HEK293 (cell line): ENCODE measurements at regions not wholly inside any gene's neighbourhood (a gene's known extent, or its start where the extent isn't known, plus 50 kb on each side); places are given as distances from the start of the nearest gene placed in this dataset.

Experiments
- CTCF ChIA-PET: fragments of 350-600 bp; formaldehyde crosslinking; extraction: SDS; loops from one replicate; lab custom pipeline; 2021; ENCODE audit warnings: antibody characterized with exemption; lab: Yijun Ruan, JAX
- POLR2A ChIA-PET: fragments of 300-600 bp; formaldehyde crosslinking; extraction: SDS; loops from one replicate; lab custom pipeline; 2020; ENCODE audit warnings: antibody characterized with exemption, inconsistent platforms; lab: Yijun Ruan, JAX
- H3K27ac ChIP-seq: fragments of 200-500 bp; sonication (Bioruptor generic); 2 replicates; pipeline ENCODE4 v1.5.1; 2014; ENCODE audit warnings: low read depth, low read length, control low read depth, inconsistent platforms; ENCODE audit errors: extremely low read depth
- H3K36me3 ChIP-seq, 2 experiments: fragments of 200-500 bp in 1 of 2; sonication (Bioruptor generic) in 1 of 2; 1 replicate in 1 of 2; 2 replicates in 1 of 2; pipeline ENCODE4 v1.5.1; 2014 to 2017; ENCODE audit warnings: inconsistent platforms in 2 of 2, low read length in 2 of 2; ENCODE audit not compliant: control insufficient read depth in 2 of 2, insufficient read depth in 1 of 2
- H3K4me1 ChIP-seq: fragments of 200-500 bp; sonication (Bioruptor generic); 2 replicates; pipeline ENCODE4 v1.5.1; 2014; ENCODE audit warnings: mild to moderate bottlenecking, low read length, inconsistent platforms; ENCODE audit not compliant: control insufficient read depth, insufficient read depth
- H3K4me3 ChIP-seq: 2 replicates; pipeline ENCODE4 v1.5.1; 2011; ENCODE audit warnings: low read depth, mild to moderate bottlenecking, control low read depth, low read length, moderate library complexity
- H3K9me3 ChIP-seq: fragments of 200-500 bp; sonication (Bioruptor generic); 2 replicates; pipeline ENCODE4 v1.5.1; 2014; ENCODE audit warnings: low read depth, low read length, inconsistent platforms; ENCODE audit not compliant: control insufficient read depth, insufficient read depth
- RBAK ChIP-seq: fragments of 450-650 bp; formaldehyde crosslinking; IDR thresholded peaks from 2 replicates; pipeline ENCODE4 v1.5.1; 2016; ENCODE audit warnings: missing biosample characterization, missing genetic modification characterization
- TCF7L2 ChIP-seq: IDR thresholded peaks from 2 replicates; pipeline ENCODE4 v1.6.1; 2011; ENCODE audit warnings: low read depth, mild to moderate bottlenecking, inconsistent platforms, low read length, moderate library complexity, borderline replicate concordance
- ZNF26 ChIP-seq: fragments of 450-650 bp; formaldehyde crosslinking; IDR thresholded peaks from 2 replicates; pipeline ENCODE4 v1.5.1; 2016; ENCODE audit warnings: missing biosample characterization, missing genetic modification characterization
- ZNF292 ChIP-seq: fragments of 450-650 bp; formaldehyde crosslinking; IDR thresholded peaks from 2 replicates; pipeline ENCODE4 v1.5.1; 2016; ENCODE audit warnings: low read depth, missing biosample characterization, missing genetic modification characterization, borderline replicate concordance
- ZNF488 ChIP-seq: fragments of 450-650 bp; formaldehyde crosslinking; IDR thresholded peaks from 2 replicates; pipeline ENCODE4 v1.5.1; 2016; ENCODE audit warnings: missing biosample characterization, missing genetic modification characterization
- ZNF501 ChIP-seq: fragments of 450-650 bp; formaldehyde crosslinking; IDR thresholded peaks from 2 replicates; pipeline ENCODE4 v1.5.1; 2016; ENCODE audit warnings: missing biosample characterization, missing genetic modification characterization
- ZNF530 ChIP-seq: fragments of 450-650 bp; formaldehyde crosslinking; IDR thresholded peaks from 2 replicates; pipeline ENCODE4 v1.5.1; 2016; ENCODE audit warnings: low read depth, missing biosample characterization, missing genetic modification characterization
- ZNF548 ChIP-seq: fragments of 450-650 bp; formaldehyde crosslinking; IDR thresholded peaks from 2 replicates; pipeline ENCODE4 v1.5.1; 2016; ENCODE audit warnings: missing biosample characterization, missing genetic modification characterization
- ZNF600 ChIP-seq: fragments of 450-650 bp; formaldehyde crosslinking; IDR thresholded peaks from 2 replicates; pipeline ENCODE4 v1.5.1; 2016; ENCODE audit warnings: missing biosample characterization, missing genetic modification characterization
- ZNF623 ChIP-seq: fragments of 450-650 bp; formaldehyde crosslinking; IDR thresholded peaks from 2 replicates; pipeline ENCODE4 v1.5.1; 2016; ENCODE audit warnings: missing biosample characterization, missing genetic modification characterization
- ZNF626 ChIP-seq: fragments of 450-650 bp; sonication (Bioruptor Pico); formaldehyde crosslinking; IDR thresholded peaks from 2 replicates; pipeline ENCODE4 v1.5.1; 2018; ENCODE audit warnings: missing biosample characterization, missing genetic modification characterization, inconsistent platforms
- ZNF629 ChIP-seq: fragments of 450-650 bp; formaldehyde crosslinking; IDR thresholded peaks from 2 replicates; pipeline ENCODE4 v1.5.1; 2017; ENCODE audit warnings: missing biosample characterization, missing genetic modification characterization
- ZNF654 ChIP-seq: fragments of 450-650 bp; formaldehyde crosslinking; IDR thresholded peaks from 2 replicates; pipeline ENCODE4 v1.5.1; 2016; ENCODE audit warnings: low read depth, missing biosample characterization, missing genetic modification characterization
- ZNF776 ChIP-seq: fragments of 450-650 bp; formaldehyde crosslinking; IDR thresholded peaks from 2 replicates; pipeline ENCODE4 v1.5.0; 2017; ENCODE audit warnings: missing biosample characterization, missing genetic modification characterization, borderline replicate concordance
- TF ChIP-seq, protein P1 (sequence below): fragments of 450-650 bp; formaldehyde crosslinking; IDR thresholded peaks from 2 replicates; pipeline ENCODE4 v1.5.1; 2016; ENCODE audit warnings: missing biosample characterization, missing genetic modification characterization, borderline replicate concordance
- TF ChIP-seq, protein P2 (sequence below): fragments of 450-650 bp; formaldehyde crosslinking; IDR thresholded peaks from 2 replicates; pipeline ENCODE4 v1.5.1; 2016; ENCODE audit warnings: missing biosample characterization, missing genetic modification characterization
- TF ChIP-seq, protein P3 (sequence below): fragments of 450-650 bp; formaldehyde crosslinking; IDR thresholded peaks from 2 replicates; pipeline ENCODE4 v1.5.1; 2017; ENCODE audit warnings: missing biosample characterization, missing genetic modification characterization

DNA sequence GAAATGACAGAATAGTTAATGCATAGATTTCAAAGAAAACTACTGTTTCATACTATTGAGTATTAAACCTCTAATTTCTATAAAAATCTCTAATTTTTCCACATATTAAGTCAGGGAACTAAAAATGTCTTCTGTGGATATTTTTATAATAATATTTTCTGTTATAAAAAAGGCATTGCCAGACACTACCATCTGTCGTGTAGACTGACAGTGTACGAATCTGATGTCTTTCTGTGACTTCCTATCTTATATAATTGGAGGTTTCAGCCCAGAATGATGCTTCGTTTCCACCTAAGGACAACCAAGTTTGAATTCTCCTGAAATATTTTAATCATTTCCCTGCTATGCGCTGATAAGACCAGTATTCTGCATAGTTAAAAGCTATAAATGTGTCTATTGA is 456.6 kb upstream of the ARRDC3 start (continued):
- TF ChIP-seq ZNF488 (no peak), ZNF623 (no peak), ZNF629 (tag by site-specific recombination) (no peak), ZNF292 (tag by site-specific recombination) (no peak)

GRCh38 chr5:91839233-91839632 is 456.1 kb upstream of the ARRDC3 start:
- Histone ChIP-seq H3K4me1 (peaks cover 10% of the 10 kb centered on the region), H3K27ac (no peak overlapping the region), H3K36me3 (no peaks in the 10 kb centered on the region), H3K4me3 (no peak overlapping the region), H3K9me3 (no peaks in the 10 kb centered on the region)
- ChIA-PET CTCF (no interaction called here), POLR2A (no interaction called here)
- no peak for TF ChIP-seq RBAK
- no peak for TF ChIP-seq ZNF501
- TF ChIP-seq, protein P1, sequence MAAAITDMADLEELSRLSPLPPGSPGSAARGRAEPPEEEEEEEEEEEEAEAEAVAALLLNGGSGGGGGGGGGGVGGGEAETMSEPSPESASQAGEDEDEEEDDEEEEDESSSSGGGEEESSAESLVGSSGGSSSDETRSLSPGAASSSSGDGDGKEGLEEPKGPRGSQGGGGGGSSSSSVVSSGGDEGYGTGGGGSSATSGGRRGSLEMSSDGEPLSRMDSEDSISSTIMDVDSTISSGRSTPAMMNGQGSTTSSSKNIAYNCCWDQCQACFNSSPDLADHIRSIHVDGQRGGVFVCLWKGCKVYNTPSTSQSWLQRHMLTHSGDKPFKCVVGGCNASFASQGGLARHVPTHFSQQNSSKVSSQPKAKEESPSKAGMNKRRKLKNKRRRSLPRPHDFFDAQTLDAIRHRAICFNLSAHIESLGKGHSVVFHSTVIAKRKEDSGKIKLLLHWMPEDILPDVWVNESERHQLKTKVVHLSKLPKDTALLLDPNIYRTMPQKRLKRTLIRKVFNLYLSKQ (tag by site-specific recombination), result no peak
- no peak for TF ChIP-seq ZNF26 (tag by site-specific recombination)
- no peak for TF ChIP-seq ZNF548 (tag by site-specific recombination)
- TF ChIP-seq, protein P2, sequence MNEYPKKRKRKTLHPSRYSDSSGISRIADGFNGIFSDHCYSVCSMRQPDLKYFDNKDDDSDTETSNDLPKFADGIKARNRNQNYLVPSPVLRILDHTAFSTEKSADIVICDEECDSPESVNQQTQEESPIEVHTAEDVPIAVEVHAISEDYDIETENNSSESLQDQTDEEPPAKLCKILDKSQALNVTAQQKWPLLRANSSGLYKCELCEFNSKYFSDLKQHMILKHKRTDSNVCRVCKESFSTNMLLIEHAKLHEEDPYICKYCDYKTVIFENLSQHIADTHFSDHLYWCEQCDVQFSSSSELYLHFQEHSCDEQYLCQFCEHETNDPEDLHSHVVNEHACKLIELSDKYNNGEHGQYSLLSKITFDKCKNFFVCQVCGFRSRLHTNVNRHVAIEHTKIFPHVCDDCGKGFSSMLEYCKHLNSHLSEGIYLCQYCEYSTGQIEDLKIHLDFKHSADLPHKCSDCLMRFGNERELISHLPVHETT (tag by site-specific recombination), result no peak
- no peak for TF ChIP-seq TCF7L2
- no peak for TF ChIP-seq ZNF654 (tag by site-specific recombination)

DNA sequence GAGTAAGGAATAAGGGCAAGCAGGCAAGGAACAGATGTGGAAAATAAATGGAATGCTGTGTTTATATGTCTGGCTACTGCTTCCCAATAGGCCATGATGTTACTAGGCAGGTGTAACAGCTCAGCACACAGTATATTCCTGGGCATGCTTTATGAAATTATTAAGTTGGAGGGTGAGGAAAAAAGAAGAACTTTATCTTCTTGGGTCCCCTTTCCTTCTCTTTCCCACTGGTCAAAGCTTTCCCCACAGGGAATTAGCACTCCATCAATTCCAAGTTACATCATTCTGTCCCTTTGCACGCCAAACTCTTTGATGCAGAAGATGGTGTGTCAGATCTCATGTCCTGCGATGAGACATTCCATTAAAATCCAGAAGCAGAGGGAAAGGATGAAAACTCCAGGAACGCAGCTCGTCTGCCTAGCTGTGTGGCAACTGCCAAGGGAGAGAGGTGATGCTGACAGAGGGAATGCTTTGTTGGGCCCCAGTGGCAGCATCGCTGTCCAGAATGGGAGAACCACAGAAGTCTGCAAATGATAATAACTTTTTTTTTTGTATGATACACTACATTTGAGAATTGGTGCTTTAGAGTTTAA is 447.3 kb upstream of the ARRDC3 start:
- no peaks in the 10 kb centered on the region for H3K36me3 ChIP-seq
- H3K4me1 ChIP-seq, result no peaks in the 10 kb centered on the region
- ChIA-PET POLR2A (no interaction called here), CTCF (no interaction called here)
- H3K9me3 ChIP-seq, result no peaks in the 10 kb centered on the region
- no peak overlapping the region for H3K27ac ChIP-seq
- TF ChIP-seq ZNF776, result no peak
- no peak for TF ChIP-seq ZNF530 (tag by site-specific recombination)
- TF ChIP-seq, protein P3, sequence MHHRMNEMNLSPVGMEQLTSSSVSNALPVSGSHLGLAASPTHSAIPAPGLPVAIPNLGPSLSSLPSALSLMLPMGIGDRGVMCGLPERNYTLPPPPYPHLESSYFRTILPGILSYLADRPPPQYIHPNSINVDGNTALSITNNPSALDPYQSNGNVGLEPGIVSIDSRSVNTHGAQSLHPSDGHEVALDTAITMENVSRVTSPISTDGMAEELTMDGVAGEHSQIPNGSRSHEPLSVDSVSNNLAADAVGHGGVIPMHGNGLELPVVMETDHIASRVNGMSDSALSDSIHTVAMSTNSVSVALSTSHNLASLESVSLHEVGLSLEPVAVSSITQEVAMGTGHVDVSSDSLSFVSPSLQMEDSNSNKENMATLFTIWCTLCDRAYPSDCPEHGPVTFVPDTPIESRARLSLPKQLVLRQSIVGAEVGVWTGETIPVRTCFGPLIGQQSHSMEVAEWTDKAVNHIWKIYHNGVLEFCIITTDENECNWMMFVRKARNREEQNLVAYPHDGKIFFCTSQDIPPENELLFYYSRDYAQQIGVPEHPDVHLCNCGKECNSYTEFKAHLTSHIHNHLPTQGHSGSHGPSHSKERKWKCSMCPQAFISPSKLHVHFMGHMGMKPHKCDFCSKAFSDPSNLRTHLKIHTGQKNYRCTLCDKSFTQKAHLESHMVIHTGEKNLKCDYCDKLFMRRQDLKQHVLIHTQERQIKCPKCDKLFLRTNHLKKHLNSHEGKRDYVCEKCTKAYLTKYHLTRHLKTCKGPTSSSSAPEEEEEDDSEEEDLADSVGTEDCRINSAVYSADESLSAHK (tag by site-specific recombination), result no peak
- TF ChIP-seq ZNF626 (tag by site-specific recombination), result no peak
- TF ChIP-seq ZNF600 (tag by site-specific recombination), result no peak
- no peak overlapping the region for H3K4me3 ChIP-seq
